ENCODE measurements at regions not wholly inside any gene's neighbourhood (a gene's known extent, or its start where the extent isn't known, plus 50 kb on each side); places are given as distances from the start of the nearest gene placed in this dataset.

DNA sequence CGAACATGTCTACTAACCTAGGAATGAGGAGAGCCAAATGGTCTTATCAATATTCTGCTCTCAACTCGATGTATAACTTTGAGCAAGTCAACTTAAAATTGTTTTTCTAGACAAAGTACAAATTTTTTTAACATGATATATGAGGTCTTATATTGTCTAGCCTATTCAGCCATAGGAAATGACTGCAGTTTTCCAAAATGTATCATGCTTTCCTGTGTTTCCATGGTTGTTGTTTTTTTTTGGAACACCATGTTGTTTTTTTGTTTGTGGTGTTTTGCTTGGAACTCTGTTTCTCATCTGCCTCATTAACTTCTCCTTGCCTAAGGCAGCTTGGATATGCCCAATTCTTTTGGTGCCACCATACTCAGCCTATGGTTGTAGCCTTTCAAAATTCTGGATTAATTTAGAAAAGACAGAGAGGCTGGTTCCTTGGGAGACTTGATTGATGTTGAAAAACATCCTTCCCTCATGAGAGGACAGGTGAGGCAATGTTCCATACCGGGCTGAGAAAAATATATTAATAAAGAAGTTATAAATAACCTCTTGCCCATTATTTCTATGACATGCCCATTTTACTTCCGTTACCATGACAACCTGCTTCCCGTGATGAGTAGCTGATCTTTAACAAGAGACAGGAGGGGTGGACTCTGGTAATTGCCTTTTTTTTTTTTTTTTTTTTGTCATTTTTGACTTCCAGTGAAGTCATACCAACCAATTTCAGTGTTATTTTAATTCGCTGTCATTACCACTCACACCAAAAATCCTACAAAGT is 687.9 kb upstream of the GRM7 start:
- no peaks in the 10 kb centered on the region for H3K27me3 Mint-ChIP-seq (ENCODE audit: insufficient read depth)
- TF ChIP-seq, protein P1, sequence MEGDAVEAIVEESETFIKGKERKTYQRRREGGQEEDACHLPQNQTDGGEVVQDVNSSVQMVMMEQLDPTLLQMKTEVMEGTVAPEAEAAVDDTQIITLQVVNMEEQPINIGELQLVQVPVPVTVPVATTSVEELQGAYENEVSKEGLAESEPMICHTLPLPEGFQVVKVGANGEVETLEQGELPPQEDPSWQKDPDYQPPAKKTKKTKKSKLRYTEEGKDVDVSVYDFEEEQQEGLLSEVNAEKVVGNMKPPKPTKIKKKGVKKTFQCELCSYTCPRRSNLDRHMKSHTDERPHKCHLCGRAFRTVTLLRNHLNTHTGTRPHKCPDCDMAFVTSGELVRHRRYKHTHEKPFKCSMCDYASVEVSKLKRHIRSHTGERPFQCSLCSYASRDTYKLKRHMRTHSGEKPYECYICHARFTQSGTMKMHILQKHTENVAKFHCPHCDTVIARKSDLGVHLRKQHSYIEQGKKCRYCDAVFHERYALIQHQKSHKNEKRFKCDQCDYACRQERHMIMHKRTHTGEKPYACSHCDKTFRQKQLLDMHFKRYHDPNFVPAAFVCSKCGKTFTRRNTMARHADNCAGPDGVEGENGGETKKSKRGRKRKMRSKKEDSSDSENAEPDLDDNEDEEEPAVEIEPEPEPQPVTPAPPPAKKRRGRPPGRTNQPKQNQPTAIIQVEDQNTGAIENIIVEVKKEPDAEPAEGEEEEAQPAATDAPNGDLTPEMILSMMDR (conservative IDR thresholded peaks at IDR 0.05), result no peak
- Histone ChIP-seq H3K36me3 (ENCODE audit: control insufficient read depth, insufficient read depth, low read length) (no peaks in the 10 kb centered on the region), H3K4me3 (ENCODE audit: low read length) (no peak overlapping the region), H3K4me1 (ENCODE audit: control insufficient read depth, insufficient read depth, low read length) (no peaks in the 10 kb centered on the region), H3K9me3 (ENCODE audit: control insufficient read depth, low read length) (no peaks in the 10 kb centered on the region), H3K27ac (ENCODE audit: low read depth, low read length) (no peak overlapping the region), H3K9ac (ENCODE audit: extremely low read depth, low read length, poor library complexity, severe bottlenecking) (no peak overlapping the region), H3K27me3 (ENCODE audit: control insufficient read depth, insufficient read depth, low read length, poor library complexity, severe bottlenecking) (no peaks in the 10 kb centered on the region)
- no peak overlapping the region for H3K4me3 Mint-ChIP-seq
- H3K9me3 Mint-ChIP-seq, result no peaks in the 10 kb centered on the region
- no peak for DNase-seq
- H3K36me3 Mint-ChIP-seq (ENCODE audit: low read depth), result no peaks in the 10 kb centered on the region
- 87 to 100% methylated on average over 1 to 5 of the region's 6 CpGs for WGBS, 2 experiments (ENCODE audit: insufficient coverage in 1 of 2, insufficient read length in 1 of 2)
- no peak overlapping the region for H3K27ac Mint-ChIP-seq
- no peaks in the 10 kb centered on the region for H3K4me1 Mint-ChIP-seq

DNA sequence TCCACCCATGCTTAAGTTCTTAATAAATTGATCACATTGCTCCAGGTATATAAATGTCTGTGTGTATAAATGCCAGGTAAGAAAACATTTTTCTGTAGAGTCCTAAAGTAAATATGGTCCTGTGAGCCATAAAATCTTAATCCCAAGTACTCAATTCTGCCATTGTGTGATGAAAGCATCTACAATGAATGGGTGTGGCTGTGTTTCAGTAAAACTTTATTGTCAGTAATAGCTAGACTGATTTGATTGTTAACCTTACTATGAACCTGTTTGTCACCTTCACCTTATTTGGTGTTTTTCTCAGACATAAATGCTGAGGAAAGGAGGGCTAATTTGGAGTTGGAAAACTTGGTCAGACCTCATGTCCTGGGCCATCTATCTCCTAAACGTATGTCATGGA is 683.5 kb upstream of the GRM7 start:
- Mint-ChIP-seq H3K27me3 (ENCODE audit: insufficient read depth) (no peaks in the 10 kb centered on the region), H3K36me3 (ENCODE audit: low read depth) (no peaks in the 10 kb centered on the region), H3K4me1 (peaks cover 5% of the 10 kb centered on the region), H3K4me3 (no peak overlapping the region), H3K27ac (no peak overlapping the region), H3K9me3 (no peaks in the 10 kb centered on the region)
- TF ChIP-seq, protein P1 (conservative IDR thresholded peaks at IDR 0.05), result no peak
- no peak for DNase-seq
- Histone ChIP-seq H3K4me1 (ENCODE audit: control insufficient read depth, insufficient read depth, low read length) (no peaks in the 10 kb centered on the region), H3K4me3 (ENCODE audit: low read length) (no peak overlapping the region), H3K27ac (ENCODE audit: low read depth, low read length) (no peak overlapping the region), H3K9ac (ENCODE audit: extremely low read depth, low read length, poor library complexity, severe bottlenecking) (no peak overlapping the region), H3K36me3 (ENCODE audit: control insufficient read depth, insufficient read depth, low read length) (no peaks in the 10 kb centered on the region), H3K27me3 (ENCODE audit: control insufficient read depth, insufficient read depth, low read length, poor library complexity, severe bottlenecking) (no peaks in the 10 kb centered on the region), H3K9me3 (ENCODE audit: control insufficient read depth, low read length) (no peaks in the 10 kb centered on the region)
- 81 to 83% methylated on average over 1 of the region's 1 CpG for WGBS, 2 experiments (ENCODE audit: insufficient coverage in 1 of 2, insufficient read length in 1 of 2)

DNA sequence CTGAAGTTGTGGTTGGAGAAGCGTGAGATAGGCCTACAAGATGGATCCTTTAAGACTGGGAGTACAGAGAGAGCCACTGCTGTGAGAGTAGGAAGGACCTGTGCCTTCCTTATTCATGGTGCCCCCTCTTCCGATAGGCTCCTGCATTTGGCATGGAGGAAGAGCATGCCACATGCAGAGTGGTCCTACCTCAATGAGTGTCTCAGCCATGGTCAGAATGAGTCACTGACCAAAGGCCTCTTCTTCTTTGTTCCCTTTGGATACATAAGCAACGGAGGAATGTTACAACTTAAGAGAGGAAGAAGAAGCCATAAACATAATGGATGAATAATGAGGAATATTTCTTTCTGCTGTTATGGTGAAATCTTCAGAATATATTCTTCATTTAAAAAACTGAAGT is 681.2 kb upstream of the GRM7 start:
- DNase-seq, result no peak
- Histone ChIP-seq H3K9me3 (ENCODE audit: control insufficient read depth, low read length) (no peaks in the 10 kb centered on the region), H3K4me1 (ENCODE audit: control insufficient read depth, insufficient read depth, low read length) (no peaks in the 10 kb centered on the region), H3K4me3 (ENCODE audit: low read length) (no peak overlapping the region), H3K9ac (ENCODE audit: extremely low read depth, low read length, poor library complexity, severe bottlenecking) (no peak overlapping the region), H3K27me3 (ENCODE audit: control insufficient read depth, insufficient read depth, low read length, poor library complexity, severe bottlenecking) (no peaks in the 10 kb centered on the region), H3K36me3 (ENCODE audit: control insufficient read depth, insufficient read depth, low read length) (no peaks in the 10 kb centered on the region), H3K27ac (ENCODE audit: low read depth, low read length) (no peak overlapping the region)
- 90 to 92% methylated on average over 2 of the region's 3 CpGs for WGBS, 2 experiments (ENCODE audit: insufficient coverage in 1 of 2, insufficient read length in 1 of 2)
- Mint-ChIP-seq H3K9me3 (no peaks in the 10 kb centered on the region), H3K27me3 (ENCODE audit: insufficient read depth) (no peaks in the 10 kb centered on the region), H3K4me1 (peaks cover 7% of the 10 kb centered on the region), H3K27ac (no peak overlapping the region), H3K4me3 (no peak overlapping the region), H3K36me3 (ENCODE audit: low read depth) (no peaks in the 10 kb centered on the region)
- TF ChIP-seq, protein P1 (conservative IDR thresholded peaks at IDR 0.05), result no peak

Data from endodermal cell (in vitro differentiated cells).